Prostate gland (tissue), 2 donors: ENCODE measurements at regions not wholly inside any gene's neighbourhood (a gene's known extent, or its start where the extent isn't known, plus 50 kb on each side); places are given as distances from the start of the nearest gene placed in this dataset.

ENCODE experiments used
- DNase-seq: peaks from one replicate; pipeline ENCODE4 v3.0.0-alpha.2; 2019; ENCODE audit warnings: low spot score
- H3K27ac ChIP-seq, 2 donors: fragments of 200-600 bp; sonication (generic); 2 replicates each; pipeline ENCODE4 v1.5.1; 2017 to 2019
- H3K27me3 ChIP-seq: fragments of 200-600 bp; sonication (generic); replicated peaks from 2 replicates; pipeline ENCODE4 v1.5.1; 2019; ENCODE audit not compliant: insufficient read depth
- H3K36me3 ChIP-seq, 2 donors: fragments of 200-600 bp; sonication (generic); 1 replicate in 1 of 2; 2 replicates in 1 of 2; pipeline versions ENCODE4 v1.5.1 to v1.8.1; 2017 to 2019
- H3K4me1 ChIP-seq: fragments of 200-600 bp; sonication (generic); replicated peaks from 2 replicates; pipeline ENCODE4 v1.5.1; 2019
- H3K4me3 ChIP-seq, 2 donors: fragments of 200-600 bp; sonication (generic); 2 replicates each; pipeline ENCODE4 v1.5.1; 2017 to 2019
- H3K9me3 ChIP-seq: fragments of 200-600 bp; sonication (generic); 2 replicates; pipeline ENCODE4 v1.5.1; 2017
- POLR2A ChIP-seq: fragments of 450-650 bp; IDR thresholded peaks from one replicate; pipeline ENCODE4 v1.6.1; 2016; ENCODE audit warnings: antibody characterized with exemption, mild to moderate bottlenecking
- POLR2AphosphoS5 ChIP-seq: sonication (generic); formaldehyde crosslinking; IDR thresholded peaks from one replicate; pipeline ENCODE4 v1.6.1; 2017; ENCODE audit warnings: antibody characterized with exemption
- WGBS: methylation state at CpG from one replicate; pipeline ENCODE4 v1.1.5; 2018; 5-methylcytosine and 5-hydroxymethylcytosine counted together
- intact Hi-C: fragments of 100-400 bp; cut with DNase I; formaldehyde crosslinking; loops from one replicate; pipeline ENCODE4 v1.14.2; 2022
- TF ChIP-seq, protein P1 (sequence below), 4 experiments: fragments of 200-600 bp in 2 of 4; fragments of 450-650 bp in 2 of 4; sonication (generic) in 2 of 4; IDR thresholded peaks; 1 replicate in 3 of 4; 2 replicates in 1 of 4; pipeline ENCODE4 v1.5.1; 2016 to 2019; ENCODE audit warnings: antibody characterized with exemption in 4 of 4, mild to moderate bottlenecking in 2 of 4, moderate library complexity in 2 of 4

- Histone ChIP-seq H3K36me3 (no peaks in the 10 kb centered on the region), H3K9me3 (no peaks in the 10 kb centered on the region), H3K27me3 (no peaks in the 10 kb centered on the region), H3K4me1 (no peaks in the 10 kb centered on the region), H3K27ac (no peak overlapping the region), H3K4me3 (no peak overlapping the region)
- intact Hi-C loops: no loop called here
- 75% methylated on average over 6 of the region's 6 CpGs for WGBS
- no peak for DNase-seq
- TF ChIP-seq, protein P1, sequence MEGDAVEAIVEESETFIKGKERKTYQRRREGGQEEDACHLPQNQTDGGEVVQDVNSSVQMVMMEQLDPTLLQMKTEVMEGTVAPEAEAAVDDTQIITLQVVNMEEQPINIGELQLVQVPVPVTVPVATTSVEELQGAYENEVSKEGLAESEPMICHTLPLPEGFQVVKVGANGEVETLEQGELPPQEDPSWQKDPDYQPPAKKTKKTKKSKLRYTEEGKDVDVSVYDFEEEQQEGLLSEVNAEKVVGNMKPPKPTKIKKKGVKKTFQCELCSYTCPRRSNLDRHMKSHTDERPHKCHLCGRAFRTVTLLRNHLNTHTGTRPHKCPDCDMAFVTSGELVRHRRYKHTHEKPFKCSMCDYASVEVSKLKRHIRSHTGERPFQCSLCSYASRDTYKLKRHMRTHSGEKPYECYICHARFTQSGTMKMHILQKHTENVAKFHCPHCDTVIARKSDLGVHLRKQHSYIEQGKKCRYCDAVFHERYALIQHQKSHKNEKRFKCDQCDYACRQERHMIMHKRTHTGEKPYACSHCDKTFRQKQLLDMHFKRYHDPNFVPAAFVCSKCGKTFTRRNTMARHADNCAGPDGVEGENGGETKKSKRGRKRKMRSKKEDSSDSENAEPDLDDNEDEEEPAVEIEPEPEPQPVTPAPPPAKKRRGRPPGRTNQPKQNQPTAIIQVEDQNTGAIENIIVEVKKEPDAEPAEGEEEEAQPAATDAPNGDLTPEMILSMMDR (IDR thresholded peaks at IDR 0.05): no peak
- TF ChIP-seq POLR2A (no peak), POLR2AphosphoS5 (no peak)
These were observed 68.9 kb downstream of the TMEM18 start for GRCh38 chr2:608297-608696.

- WGBS: 89% methylated on average over 4 of the region's 4 CpGs
These were observed 69.5 kb downstream of the TMEM18 start for GRCh38 chr2:607709-608108.

GRCh38 chr2:607172-607571 is 70.0 kb downstream of the TMEM18 start:
- intact Hi-C loops: no loop called here

More at GRCh38 chr2:607709-608108, 69.5 kb downstream of the TMEM18 start:
- TF ChIP-seq, protein P1 (IDR thresholded peaks at IDR 0.05): no peak
- no peak for TF ChIP-seq POLR2AphosphoS5
- no peak for TF ChIP-seq POLR2A
- Histone ChIP-seq H3K36me3 (no peaks in the 10 kb centered on the region), H3K9me3 (no peaks in the 10 kb centered on the region), H3K4me3 (no peak overlapping the region), H3K4me1 (no peaks in the 10 kb centered on the region), H3K27ac (no peak overlapping the region), H3K27me3 (no peaks in the 10 kb centered on the region)
- DNase-seq: no peak
- intact Hi-C loops: no loop called here

GRCh38 chr2:605674-606608 is 71.3 kb downstream of the TMEM18 start:
- no peak for DNase-seq
- no peaks in the 10 kb centered on the region for H3K36me3 ChIP-seq
- TF ChIP-seq POLR2A (no peak), POLR2AphosphoS5 (no peak)
- TF ChIP-seq, protein P1 (IDR thresholded peaks at IDR 0.05): no peak
- intact Hi-C loops: no loop called here
- H3K4me3 ChIP-seq: no peak overlapping the region
- H3K9me3 ChIP-seq: no peaks in the 10 kb centered on the region
- 88% methylated on average over 22 of the region's 24 CpGs for WGBS
- H3K27ac ChIP-seq: no peak overlapping the region
- H3K27me3 ChIP-seq: no peaks in the 10 kb centered on the region
- H3K4me1 ChIP-seq: no peaks in the 10 kb centered on the region

More at GRCh38 chr2:607172-607571, 70.0 kb downstream of the TMEM18 start:
- Histone ChIP-seq H3K4me3 (no peak overlapping the region), H3K4me1 (no peaks in the 10 kb centered on the region), H3K27ac (no peak overlapping the region), H3K27me3 (no peaks in the 10 kb centered on the region), H3K9me3 (no peaks in the 10 kb centered on the region), H3K36me3 (no peaks in the 10 kb centered on the region)
- WGBS: 85% methylated on average over 9 of the region's 9 CpGs
- DNase-seq: no peak
- no peak for TF ChIP-seq POLR2AphosphoS5
- TF ChIP-seq POLR2A: no peak
- TF ChIP-seq, protein P1 (IDR thresholded peaks at IDR 0.05): no peak
